ENCODE measurements at regions not wholly inside any gene's neighbourhood (a gene's known extent, or its start where the extent isn't known, plus 50 kb on each side); places are given as distances from the start of the nearest gene placed in this dataset.

DNA sequence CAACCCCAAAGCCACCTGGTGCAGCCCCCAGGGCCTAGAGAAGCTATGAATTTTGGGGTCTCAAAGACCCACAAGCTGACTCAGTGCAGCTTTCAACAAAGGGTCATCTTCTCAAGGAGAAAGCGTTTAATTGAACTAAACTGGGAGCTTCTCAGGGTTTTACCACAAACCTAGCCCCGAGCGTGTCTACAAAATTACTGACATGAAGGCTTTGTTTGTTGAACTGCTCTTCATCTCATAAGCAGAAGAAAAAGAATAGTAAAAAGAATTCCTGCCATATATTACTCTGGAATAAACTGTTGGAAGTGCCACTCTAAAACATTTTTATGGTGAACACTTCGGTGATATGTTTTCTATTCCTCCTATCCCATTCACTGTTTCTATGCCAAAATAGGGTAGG lies 50.8 kb upstream of the INCENP start:
- no peak overlapping the region for H3K27ac ChIP-seq (ENCODE audit: low read depth, low read length)
- WGBS, 3 donors = 94 to 95% (median 95%) methylated on average over 4 of the region's 4 CpGs

DNA sequence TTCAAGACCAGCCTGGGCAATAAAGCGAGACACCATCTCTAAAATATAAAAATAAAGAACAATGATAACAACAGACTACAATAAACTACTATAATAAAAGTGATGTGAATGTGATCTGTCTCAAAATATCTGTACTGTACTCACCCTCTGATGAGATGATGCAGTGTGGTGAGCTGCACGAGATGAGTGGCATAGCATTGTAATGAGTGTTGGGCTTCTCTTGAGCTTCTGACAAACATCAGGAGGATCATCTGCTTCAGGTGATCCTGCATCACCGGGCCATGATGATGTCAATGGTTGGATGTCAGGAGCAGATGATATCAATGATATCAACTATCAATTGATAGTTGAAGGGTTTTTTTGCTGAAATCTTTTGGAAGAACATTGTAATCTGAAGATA lies 52.4 kb upstream of the INCENP start:
- H3K27ac ChIP-seq (ENCODE audit: low read depth, low read length) = no peak overlapping the region
- 92 to 96% (median 93%) methylated on average over 3 of the region's 3 CpGs for WGBS, 3 donors

DNA sequence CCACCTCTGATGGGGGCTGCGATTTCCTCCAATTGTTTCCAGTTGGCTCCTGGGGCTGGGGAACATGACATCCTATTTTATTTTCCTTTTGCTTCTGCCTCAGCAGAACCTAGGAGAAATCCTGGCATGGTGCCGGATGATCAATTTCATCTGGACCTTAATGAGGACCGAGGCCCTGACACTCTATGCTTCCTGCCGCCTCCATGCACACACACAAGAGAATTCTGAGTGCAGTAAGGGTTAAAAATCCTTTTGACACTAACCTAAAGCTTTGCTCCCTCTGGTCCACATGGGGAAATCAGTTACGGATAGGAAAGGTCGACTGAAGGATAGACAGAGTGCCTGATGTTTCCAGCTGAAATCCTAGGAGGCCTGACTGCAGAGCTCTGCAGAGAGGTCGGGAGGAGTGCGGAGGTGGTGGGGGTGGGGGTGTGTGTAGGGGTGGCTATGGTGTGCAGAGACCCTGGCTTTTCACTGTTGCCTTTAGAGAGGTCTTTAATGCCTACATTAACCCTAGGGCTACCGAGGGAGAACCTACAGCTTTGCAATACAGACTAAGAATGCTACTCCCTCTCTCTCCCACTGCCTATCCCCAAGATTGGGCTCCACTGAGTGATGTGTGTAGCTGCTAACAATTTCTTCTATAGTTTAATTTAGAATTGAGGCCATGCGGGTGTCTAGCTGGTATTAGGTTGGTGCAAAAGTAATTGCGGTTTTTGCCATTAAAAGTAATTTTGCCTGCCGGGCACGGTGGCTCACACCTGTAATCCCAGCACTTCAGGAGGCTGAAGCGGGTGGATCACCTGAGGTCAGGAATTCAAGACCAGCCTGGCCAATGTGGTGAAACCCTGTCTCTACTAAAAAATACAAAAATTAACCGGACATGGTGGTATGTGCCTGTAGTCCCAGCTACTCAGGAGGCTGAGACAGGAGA lies 53.6 kb upstream of the INCENP start:
- H3K27ac ChIP-seq (ENCODE audit: low read depth, low read length) = no peak overlapping the region
- WGBS, 3 donors = 68 to 73% (median 69%) methylated on average over 15 of the region's 15 CpGs

DNA sequence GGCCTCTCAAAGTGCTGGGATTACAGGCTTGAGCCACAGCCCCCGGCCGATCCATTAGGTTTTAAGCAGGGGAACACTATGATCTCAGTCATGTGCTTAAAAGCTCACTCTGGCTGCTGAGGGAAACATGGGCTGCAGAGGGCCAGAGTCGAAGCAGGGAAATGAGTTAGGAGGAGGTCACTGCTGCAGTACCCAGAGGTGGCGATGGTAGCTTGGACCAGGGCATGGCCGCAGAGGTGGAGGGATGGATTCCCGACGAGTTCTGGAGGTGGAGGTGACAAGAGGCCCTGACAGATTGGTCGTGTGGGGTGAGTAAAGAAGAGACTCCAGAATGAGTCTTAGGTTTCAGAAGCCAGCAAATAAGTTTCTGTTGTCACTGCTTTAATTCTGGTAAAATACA lies 54.4 kb upstream of the INCENP start:
- WGBS, 3 donors = 81 to 83% (median 82%) methylated on average over 8 of the region's 8 CpGs
- H3K27ac ChIP-seq (ENCODE audit: low read depth, low read length) = no peak overlapping the region

DNA sequence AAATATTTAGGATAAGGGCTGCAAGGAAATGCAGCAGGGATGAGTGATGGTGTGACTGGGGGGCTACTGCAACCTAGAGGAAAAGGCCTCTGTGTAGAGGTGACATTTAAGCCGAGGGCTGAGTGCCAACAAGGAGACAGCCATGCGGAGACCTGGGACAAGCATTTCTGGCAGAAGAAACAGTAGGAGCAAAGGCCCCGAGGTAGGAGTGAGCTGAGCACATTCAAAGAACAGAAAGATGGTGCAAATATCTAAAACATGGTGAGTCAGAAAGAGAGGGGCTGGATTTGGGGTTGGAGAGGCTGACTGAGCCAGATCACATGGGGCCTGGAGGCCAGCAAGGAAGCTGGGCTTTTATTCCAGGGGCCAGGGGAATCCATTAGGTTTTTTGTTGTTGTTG lies 55.1 kb upstream of the INCENP start:
- H3K27ac ChIP-seq (ENCODE audit: low read depth, low read length) = no peak overlapping the region
- 89 to 94% (median 89%) methylated on average over 3 of the region's 3 CpGs for WGBS, 3 donors

DNA sequence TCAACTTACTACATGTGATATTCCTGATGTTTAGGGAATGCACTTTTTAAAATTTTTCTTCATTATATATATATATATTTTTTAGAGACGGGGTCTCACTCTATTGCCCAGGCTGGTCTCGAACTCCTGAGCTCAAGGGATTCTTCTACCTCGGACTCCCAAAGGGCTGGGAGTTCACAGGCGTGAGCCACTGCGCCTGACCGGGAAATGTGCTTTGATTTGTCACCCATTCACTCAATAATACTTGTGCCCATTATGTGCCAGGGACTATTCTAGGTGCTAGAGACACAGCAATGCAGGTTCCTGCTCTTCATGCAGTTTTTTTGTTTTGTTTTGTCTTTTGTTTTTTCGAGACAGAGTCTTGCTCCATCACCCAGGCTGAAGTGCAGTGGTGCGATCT lies 56.1 kb upstream of the INCENP start:
- no peak overlapping the region for H3K27ac ChIP-seq (ENCODE audit: low read depth, low read length)
- WGBS, 3 donors = 92 to 94% (median 92%) methylated on average over 8 of the region's 8 CpGs

DNA sequence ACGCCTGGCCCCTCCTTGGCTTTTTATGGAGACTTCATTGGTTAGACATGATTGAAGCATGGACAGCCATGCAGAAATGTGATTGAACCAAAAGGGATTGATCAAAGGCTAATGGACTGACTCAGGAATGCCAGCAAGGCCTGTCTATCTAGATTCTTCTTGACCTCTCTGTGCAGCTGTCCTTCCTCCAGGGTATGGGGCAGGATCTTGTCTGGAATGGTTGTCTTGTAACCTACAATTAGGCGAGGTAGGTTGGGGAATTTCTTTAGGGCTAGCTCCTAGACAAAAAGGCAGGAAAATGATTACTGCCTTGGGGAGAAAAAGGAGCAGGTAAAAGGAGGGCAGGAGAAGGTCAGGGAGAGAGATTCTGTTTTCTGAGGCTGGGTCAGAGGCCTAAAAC lies 59.6 kb upstream of the INCENP start:
- WGBS, 3 donors = 90 to 93% (median 91%) methylated on average over 2 of the region's 2 CpGs
- no peak overlapping the region for H3K27ac ChIP-seq (ENCODE audit: low read depth, low read length)

DNA sequence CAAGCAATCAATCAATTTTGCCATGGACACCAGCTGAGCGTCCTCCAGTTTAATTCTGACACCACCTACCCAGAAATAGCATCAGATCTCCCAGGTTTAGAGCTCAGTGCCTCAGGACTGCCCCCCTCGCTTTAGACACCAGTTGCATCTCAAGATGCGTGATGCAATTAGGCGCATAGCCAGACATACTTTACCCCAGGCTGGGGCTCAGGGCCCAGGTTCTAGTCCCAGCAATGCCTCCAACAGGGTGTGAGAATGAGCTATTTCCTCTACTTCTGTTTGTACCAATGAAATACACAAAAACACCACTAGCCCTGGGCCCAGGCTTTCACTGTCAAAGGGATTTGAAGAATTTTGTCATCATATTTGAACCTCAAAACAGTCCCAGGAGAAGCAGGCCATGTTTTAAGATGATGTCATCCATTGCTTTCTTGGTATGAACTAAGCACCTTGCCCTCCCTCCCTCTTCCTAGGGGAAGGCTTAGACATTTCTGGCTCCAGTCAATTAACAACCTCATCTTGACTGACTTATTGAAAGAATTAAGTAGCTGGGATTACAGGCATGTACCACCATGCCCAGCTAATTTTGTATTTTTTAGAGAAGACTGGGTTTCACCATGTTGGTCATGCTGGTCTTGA lies 61.5 kb upstream of the INCENP start:
- no peak overlapping the region for H3K27ac ChIP-seq (ENCODE audit: low read depth, low read length)
- 76 to 96% (median 93%) methylated on average over 4 of the region's 4 CpGs for WGBS, 3 donors

DNA sequence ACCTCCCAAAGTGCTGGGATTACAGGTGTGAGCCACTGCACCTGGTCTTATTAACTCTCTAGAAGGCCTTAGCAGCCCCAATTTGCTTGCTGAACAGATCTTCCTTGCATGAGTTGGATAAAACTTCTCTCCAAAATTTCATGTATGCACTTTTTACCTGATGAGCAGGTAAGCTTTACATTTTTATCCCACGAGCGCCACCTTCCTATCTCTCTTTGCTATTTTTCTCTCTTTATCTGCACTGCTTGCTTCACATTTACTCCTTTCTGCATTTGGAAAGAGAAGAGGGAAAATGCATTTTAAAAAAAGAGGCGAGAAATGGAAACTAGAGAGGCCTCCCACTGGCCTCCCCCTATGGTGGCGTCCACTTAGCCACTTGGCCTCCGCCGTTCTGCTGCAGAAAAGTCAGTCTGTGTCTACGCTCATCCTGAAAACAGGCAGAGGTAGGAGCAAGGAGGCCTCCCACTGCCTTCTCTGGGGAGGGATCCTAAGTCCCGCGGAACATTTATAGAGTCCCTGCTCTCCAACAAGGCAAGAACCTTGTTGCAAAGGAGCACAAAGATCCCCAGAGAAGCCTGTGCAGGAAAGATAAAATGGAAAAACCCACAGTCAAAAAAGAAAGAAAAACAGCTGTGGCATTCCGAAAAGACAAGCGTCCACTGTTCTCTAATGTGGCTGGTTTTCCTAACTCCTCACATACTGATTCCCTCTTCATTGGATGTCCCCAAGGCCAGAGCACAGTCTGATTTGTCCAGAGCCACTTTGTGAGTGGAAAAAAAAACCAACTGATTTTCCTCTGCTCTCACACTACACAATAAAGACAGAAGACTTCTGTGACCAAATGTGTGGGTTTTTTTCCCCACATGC lies 62.2 kb upstream of the INCENP start:
- no peak overlapping the region for H3K27ac ChIP-seq (ENCODE audit: low read depth, low read length)
- 65 to 81% (median 81%) methylated on average over 11 of the region's 11 CpGs for WGBS, 3 donors

DNA sequence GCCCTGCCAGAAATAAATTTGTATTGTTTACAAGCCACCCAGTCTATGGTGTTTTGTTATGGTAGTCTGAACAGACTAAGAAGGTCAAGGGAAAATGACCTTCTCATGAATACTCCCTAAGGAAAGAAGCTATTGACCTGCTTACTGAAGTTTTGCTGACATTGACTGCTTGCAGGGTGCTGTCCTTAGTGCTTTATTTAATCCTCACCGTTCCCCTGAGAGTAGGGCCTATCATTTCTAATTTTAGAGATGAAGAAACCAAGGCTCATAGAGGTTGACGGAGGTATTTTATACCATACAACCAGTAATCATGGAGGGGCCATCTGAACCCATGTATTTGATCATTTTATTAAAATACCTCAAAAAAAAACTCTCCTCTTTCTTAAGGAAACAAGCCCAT lies 66.7 kb upstream of the INCENP start:
- WGBS, 3 donors = 76 to 86% (median 79%) methylated on average over 2 of the region's 2 CpGs
- H3K27ac ChIP-seq (ENCODE audit: low read depth, low read length) = no peak overlapping the region

DNA sequence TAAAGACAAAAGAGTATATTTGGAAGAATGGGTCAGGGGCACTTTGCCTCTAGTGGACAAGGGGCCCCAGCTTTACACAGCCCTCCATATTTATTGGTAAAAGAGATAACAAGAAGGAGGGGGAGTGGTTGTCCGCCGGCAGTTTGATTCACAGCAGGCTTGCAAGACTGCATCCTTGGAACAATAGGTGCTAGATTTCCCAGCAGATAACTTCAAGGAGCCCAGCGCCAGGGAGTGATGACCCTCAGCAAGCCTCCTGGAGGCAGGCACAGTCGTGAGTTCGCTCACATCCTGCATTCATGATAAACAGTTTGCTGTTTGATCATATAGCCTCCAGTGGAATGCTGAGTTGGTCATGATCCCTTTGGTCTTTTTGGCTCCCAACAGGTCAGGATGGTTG lies 67.8 kb upstream of the INCENP start:
- no peak overlapping the region for H3K27ac ChIP-seq (ENCODE audit: low read depth, low read length)
- 61 to 78% (median 77%) methylated on average over 5 of the region's 5 CpGs for WGBS, 3 donors

DNA sequence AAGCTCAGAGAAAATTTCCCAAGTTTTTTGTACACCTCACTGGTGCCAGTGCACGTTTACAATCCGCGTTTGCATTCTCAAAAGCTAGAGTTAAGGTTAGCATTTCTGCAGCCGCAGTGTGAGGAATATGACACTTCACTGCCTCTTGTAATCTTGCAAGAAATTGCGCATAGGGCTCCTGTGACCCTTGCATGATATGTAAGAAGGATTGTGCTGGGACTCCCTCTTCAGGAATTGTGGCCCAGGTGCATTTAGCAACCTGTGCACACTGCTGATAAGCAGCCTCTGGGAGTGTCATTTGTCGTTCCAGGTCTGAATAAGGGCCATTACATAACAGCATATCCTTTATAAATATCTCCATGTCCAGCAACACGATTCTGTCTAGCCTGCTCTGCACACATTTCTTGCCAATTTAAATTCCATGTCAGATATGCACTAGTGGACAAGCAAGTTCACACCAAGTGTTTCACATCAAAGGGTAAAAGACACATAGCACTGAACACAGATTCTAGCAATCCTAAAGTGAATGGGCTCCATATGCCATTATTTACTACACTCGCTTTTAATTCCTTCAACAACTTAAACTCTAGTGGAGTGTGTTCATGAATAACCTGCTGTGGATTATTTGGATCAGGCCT lies 69.2 kb upstream of the INCENP start:
- H3K27ac ChIP-seq (ENCODE audit: low read depth, low read length) = no peak overlapping the region
- WGBS, 3 donors = 66 to 79% (median 78%) methylated on average over 8 of the region's 8 CpGs

DNA sequence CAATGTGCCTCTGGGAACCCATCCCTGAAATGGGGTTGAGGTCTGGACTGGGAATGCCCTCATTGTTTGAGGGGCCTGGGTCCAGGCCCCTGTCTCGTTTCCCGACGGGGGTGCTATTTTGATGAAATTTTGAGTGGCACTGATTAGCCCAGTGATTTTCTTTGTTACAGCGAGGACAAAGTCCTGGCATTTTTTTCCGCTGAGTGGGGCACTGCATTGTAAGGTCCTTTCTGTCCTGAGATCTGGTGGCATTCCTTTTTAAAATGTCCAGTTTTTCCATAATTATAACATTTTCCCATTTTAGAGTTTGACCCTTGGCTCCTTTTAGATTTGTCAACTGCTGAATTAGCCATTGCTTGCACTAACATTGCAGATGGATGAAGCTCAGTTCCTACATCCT lies 69.7 kb upstream of the INCENP start:
- 93 to 95% (median 94%) methylated on average over 5 of the region's 5 CpGs for WGBS, 3 donors
- no peak overlapping the region for H3K27ac ChIP-seq (ENCODE audit: low read depth, low read length)

DNA sequence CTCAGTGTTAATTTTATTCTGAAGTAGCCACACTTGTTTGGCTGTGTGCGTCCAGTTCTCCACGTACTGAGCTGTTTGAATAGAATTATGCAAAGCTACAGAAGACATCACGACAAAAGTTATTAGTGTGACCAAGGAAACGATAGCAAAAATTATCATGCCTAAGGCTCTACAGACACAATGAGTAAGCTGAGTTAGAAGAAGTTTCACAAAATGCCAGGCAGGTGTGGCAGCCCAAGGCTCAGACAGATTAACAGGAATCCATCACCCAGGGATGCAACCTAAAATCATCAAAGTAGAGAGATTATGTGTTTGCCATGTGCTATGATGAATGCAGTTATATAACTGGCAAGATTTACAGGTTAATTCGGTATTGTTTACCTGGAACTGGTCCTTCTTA lies 73.1 kb upstream of the INCENP start:
- no peak overlapping the region for H3K27ac ChIP-seq (ENCODE audit: low read depth, low read length)
- 80 to 91% (median 89%) methylated on average over 5 of the region's 5 CpGs for WGBS, 3 donors

DNA sequence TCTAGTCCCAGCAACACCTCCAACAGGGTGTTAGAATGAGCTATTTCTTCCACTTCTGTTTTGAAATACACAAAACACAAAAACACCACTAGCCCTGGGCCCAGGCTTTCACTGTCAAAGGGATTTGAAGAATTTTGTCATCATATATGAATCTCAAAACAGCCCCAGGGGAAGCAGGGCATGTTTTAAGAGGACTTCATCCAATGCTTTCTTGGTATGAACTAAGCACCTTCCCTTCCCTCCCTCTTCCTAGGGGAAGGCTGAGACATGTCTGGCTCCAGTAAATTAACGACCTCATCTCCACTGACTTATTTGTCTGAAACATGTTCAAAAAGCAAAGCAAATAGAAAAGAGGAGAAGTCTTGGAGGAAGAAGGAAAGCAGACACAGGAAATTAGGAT lies 75.7 kb upstream of the INCENP start:
- H3K27ac ChIP-seq (ENCODE audit: low read depth, low read length) = no peak overlapping the region
- WGBS, 3 donors = 33 to 65% (median 51%) methylated on average over 1 of the region's 1 CpG

DNA sequence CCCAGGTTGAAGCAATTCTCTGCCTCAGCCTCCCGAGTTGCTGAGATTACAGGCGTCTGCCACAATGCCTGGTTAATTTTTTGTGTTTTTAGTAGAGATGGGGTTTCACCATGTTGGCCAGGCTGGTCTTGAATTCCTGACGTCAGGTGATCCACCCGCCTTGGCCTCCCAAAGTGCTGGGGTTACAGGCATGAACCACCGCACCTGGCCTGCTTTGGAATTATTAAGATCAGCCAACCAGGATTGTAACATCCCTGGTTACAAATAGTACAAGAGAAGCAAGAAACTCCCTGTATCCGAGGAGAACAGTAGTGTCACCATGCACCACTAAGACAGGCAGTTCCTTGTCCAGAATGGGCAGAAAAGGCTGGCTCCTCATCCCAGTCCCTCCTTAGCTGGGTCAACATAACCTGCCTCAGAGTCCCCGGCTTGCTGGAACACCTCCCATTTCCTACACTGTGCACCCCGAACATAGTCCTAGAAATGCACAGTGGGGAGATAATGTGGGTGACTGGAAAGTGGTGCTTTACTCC lies 77.2 kb upstream of the INCENP start:
- no peak overlapping the region for H3K27ac ChIP-seq (ENCODE audit: low read depth, low read length)
- WGBS, 3 donors = 88 to 91% (median 90%) methylated on average over 8 of the region's 8 CpGs

DNA sequence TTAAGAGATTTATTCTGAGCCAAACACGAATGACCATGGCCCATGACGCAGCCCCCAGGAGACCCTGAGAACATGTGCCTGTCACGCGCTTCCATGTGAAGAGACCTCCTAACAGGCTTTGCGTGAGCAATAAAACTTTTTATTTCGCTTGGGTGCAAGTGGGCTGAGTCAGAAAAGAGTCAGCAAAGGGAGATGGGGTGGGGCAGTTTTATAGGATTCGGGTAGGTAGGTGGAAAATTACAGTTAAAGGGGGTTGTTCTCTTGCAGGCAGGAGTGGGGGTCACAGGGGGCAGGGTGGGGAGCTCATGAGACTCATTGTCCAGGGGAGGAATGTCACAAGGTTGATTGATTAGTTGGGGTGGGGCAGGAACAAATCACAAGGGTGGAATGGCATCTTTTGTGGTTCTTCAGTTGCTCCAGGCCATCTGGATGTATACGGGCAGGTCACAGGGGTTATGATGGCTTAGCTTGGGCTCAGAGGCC lies 77.2 kb upstream of the FTH1 start:
- WGBS, 3 donors = 89 to 93% (median 92%) methylated on average over 8 of the region's 8 CpGs

DNA sequence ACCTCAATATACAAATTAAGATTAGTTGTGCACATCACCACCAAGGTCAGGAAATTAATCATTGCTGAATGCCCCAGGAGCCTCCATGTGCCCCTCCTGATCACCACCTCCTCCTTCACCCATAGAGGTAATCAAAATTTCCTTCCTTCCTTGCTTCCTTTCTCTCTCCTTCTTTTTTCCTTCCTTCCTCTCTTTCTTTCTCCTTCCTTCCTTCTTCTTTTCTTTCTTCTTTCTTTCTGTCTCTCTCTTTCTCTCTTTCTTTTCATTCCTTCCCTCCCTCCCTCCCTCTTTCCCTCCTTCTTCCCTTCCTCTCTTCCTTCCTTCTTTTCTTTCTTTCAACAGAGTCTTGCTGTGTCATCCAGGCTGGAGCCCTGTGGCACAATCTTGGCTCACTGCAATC lies 67.9 kb upstream of the FTH1 start:
- no peak overlapping the region for H3K27ac ChIP-seq (ENCODE audit: low read depth, low read length)

More for the DNA sequence above, 77.2 kb upstream of the FTH1 start:
- H3K27ac ChIP-seq (ENCODE audit: low read depth, low read length) = no peak overlapping the region
